ENCODE measurements at regions not wholly inside any gene's neighbourhood (a gene's known extent, or its start where the extent isn't known, plus 50 kb on each side); places are given as distances from the start of the nearest gene placed in this dataset.

GRCh38 chr18:61756244-61756643 is 136.6 kb downstream of the RNF152 start:
- H3K4me2 ChIP-seq (ENCODE audit: insufficient read depth, low read length) = no peak overlapping the region
- H3K27ac ChIP-seq (ENCODE audit: low read depth, low read length) = no peak overlapping the region
- no peak for DNase-seq (ENCODE audit: insufficient read length, low spot score, missing footprints)
- no peaks in the 10 kb centered on the region for H3K9me3 ChIP-seq (ENCODE audit: low read depth, low read length)
- H2AFZ ChIP-seq (ENCODE audit: low read length) = no peak overlapping the region
- no peak overlapping the region for H3K4me3 ChIP-seq (ENCODE audit: insufficient read depth, low read length)
- H3K4me1 ChIP-seq (ENCODE audit: insufficient read depth, low read length) = no peaks in the 10 kb centered on the region
- H3K27me3 ChIP-seq (ENCODE audit: insufficient read depth, low read length) = no peaks in the 10 kb centered on the region
- TF ChIP-seq, protein P1, sequence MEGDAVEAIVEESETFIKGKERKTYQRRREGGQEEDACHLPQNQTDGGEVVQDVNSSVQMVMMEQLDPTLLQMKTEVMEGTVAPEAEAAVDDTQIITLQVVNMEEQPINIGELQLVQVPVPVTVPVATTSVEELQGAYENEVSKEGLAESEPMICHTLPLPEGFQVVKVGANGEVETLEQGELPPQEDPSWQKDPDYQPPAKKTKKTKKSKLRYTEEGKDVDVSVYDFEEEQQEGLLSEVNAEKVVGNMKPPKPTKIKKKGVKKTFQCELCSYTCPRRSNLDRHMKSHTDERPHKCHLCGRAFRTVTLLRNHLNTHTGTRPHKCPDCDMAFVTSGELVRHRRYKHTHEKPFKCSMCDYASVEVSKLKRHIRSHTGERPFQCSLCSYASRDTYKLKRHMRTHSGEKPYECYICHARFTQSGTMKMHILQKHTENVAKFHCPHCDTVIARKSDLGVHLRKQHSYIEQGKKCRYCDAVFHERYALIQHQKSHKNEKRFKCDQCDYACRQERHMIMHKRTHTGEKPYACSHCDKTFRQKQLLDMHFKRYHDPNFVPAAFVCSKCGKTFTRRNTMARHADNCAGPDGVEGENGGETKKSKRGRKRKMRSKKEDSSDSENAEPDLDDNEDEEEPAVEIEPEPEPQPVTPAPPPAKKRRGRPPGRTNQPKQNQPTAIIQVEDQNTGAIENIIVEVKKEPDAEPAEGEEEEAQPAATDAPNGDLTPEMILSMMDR (IDR thresholded peaks at IDR 0.05; ENCODE audit: extremely low read depth, low read depth, low read length) = no peak
- no peaks in the 10 kb centered on the region for H3K79me2 ChIP-seq (ENCODE audit: insufficient read depth, low read length)
- no peaks in the 10 kb centered on the region for H4K20me1 ChIP-seq (ENCODE audit: insufficient read depth, low read length)
- H3K36me3 ChIP-seq (ENCODE audit: insufficient read depth, low read length) = no peaks in the 10 kb centered on the region

GRCh38 chr18:61755555-61755954 is 137.3 kb downstream of the RNF152 start:
- Histone ChIP-seq H3K9me3 (ENCODE audit: low read depth, low read length) (no peaks in the 10 kb centered on the region), H3K4me3 (ENCODE audit: insufficient read depth, low read length) (no peak overlapping the region), H3K4me2 (ENCODE audit: insufficient read depth, low read length) (no peak overlapping the region), H4K20me1 (ENCODE audit: insufficient read depth, low read length) (no peaks in the 10 kb centered on the region), H3K4me1 (ENCODE audit: insufficient read depth, low read length) (no peaks in the 10 kb centered on the region), H2AFZ (ENCODE audit: low read length) (no peak overlapping the region), H3K27me3 (ENCODE audit: insufficient read depth, low read length) (no peaks in the 10 kb centered on the region), H3K36me3 (ENCODE audit: insufficient read depth, low read length) (no peaks in the 10 kb centered on the region), H3K79me2 (ENCODE audit: insufficient read depth, low read length) (no peaks in the 10 kb centered on the region), H3K27ac (ENCODE audit: low read depth, low read length) (no peak overlapping the region)
- no peak for DNase-seq (ENCODE audit: insufficient read length, low spot score, missing footprints)
- TF ChIP-seq, protein P1 (IDR thresholded peaks at IDR 0.05; ENCODE audit: extremely low read depth, low read depth, low read length) = no peak

GRCh38 chr18:61754039-61754583 is 138.7 kb downstream of the RNF152 start:
- Histone ChIP-seq H4K20me1 (ENCODE audit: insufficient read depth, low read length) (no peaks in the 10 kb centered on the region), H3K4me2 (ENCODE audit: insufficient read depth, low read length) (no peak overlapping the region), H3K27me3 (ENCODE audit: insufficient read depth, low read length) (peaks cover 3% of the 10 kb centered on the region), H2AFZ (ENCODE audit: low read length) (no peak overlapping the region), H3K27ac (ENCODE audit: low read depth, low read length) (no peak overlapping the region), H3K36me3 (ENCODE audit: insufficient read depth, low read length) (no peaks in the 10 kb centered on the region), H3K79me2 (ENCODE audit: insufficient read depth, low read length) (no peaks in the 10 kb centered on the region), H3K9me3 (ENCODE audit: low read depth, low read length) (no peaks in the 10 kb centered on the region), H3K4me1 (ENCODE audit: insufficient read depth, low read length) (no peaks in the 10 kb centered on the region), H3K4me3 (ENCODE audit: insufficient read depth, low read length) (no peak overlapping the region)
- TF ChIP-seq, protein P1 (IDR thresholded peaks at IDR 0.05; ENCODE audit: extremely low read depth, low read depth, low read length) = no peak
- DNase-seq (ENCODE audit: insufficient read length, low spot score, missing footprints) = no peak

DNA sequence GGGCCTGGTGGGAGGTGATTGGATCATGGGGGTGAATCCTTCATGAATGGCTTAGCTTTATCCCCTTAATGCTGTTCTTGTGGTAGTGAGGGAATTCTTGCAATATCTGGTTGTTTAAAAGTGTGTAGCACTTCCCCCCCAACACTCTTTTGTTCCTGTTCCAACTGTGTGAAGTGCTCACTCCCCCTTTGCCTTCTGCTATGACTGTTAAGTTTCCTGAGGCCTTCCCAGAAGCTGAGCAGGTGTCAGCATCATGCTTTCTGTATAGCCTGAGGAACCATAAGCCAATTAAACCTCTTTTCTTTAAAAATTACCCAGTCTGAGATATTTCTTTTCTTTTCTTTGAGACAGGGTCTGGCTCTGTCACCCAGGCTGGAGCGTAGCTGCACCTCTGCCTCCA is 139.4 kb downstream of the RNF152 start:
- no peaks in the 10 kb centered on the region for H3K79me2 ChIP-seq (ENCODE audit: insufficient read depth, low read length)
- H3K4me3 ChIP-seq (ENCODE audit: insufficient read depth, low read length) = no peak overlapping the region
- H3K4me1 ChIP-seq (ENCODE audit: insufficient read depth, low read length) = no peaks in the 10 kb centered on the region
- no peak overlapping the region for H2AFZ ChIP-seq (ENCODE audit: low read length)
- H3K27me3 ChIP-seq (ENCODE audit: insufficient read depth, low read length) = peaks cover 6% of the 10 kb centered on the region
- no peaks in the 10 kb centered on the region for H4K20me1 ChIP-seq (ENCODE audit: insufficient read depth, low read length)
- no peak overlapping the region for H3K4me2 ChIP-seq (ENCODE audit: insufficient read depth, low read length)
- no peaks in the 10 kb centered on the region for H3K36me3 ChIP-seq (ENCODE audit: insufficient read depth, low read length)
- no peak for DNase-seq (ENCODE audit: insufficient read length, low spot score, missing footprints)
- TF ChIP-seq, protein P1 (IDR thresholded peaks at IDR 0.05; ENCODE audit: extremely low read depth, low read depth, low read length) = no peak
- no peaks in the 10 kb centered on the region for H3K9me3 ChIP-seq (ENCODE audit: low read depth, low read length)
- no peak overlapping the region for H3K27ac ChIP-seq (ENCODE audit: low read depth, low read length)
